SK-N-SH (cell line): ENCODE measurements at regions not wholly inside any gene's neighbourhood (a gene's known extent, or its start where the extent isn't known, plus 50 kb on each side); places are given as distances from the start of the nearest gene placed in this dataset.

Experiments
- CTCF ChIP-seq: fragments of 200-600 bp; sonication (generic); IDR thresholded peaks from 2 replicates; pipeline ENCODE4 v1.6.1; 2017; ENCODE audit warnings: antibody characterized with exemption, mild to moderate bottlenecking, moderate library complexity
- EP300 ChIP-seq, 2 experiments: IDR thresholded peaks; 2 replicates each; pipeline versions ENCODE4 v1.4.0 to v1.6.1; 2012; ENCODE audit warnings: borderline replicate concordance in 1 of 2, low read depth in 1 of 2, low read length in 1 of 2
- EZH2phosphoT487 ChIP-seq: fragments of 200-600 bp; sonication (generic); IDR thresholded peaks from 2 replicates; pipeline ENCODE4 v1.6.1; 2017; ENCODE audit warnings: low read depth, mixed run types, mild to moderate bottlenecking, antibody characterized with exemption, moderate library complexity, borderline replicate concordance
- GABPA ChIP-seq: IDR thresholded peaks from 2 replicates; pipeline ENCODE4 v1.4.0; 2012; ENCODE audit warnings: low read depth, mild to moderate bottlenecking
- MAX ChIP-seq: IDR thresholded peaks from 2 replicates; pipeline ENCODE4 v1.4.0; 2012; ENCODE audit warnings: low read depth
- POLR2AphosphoS5 ChIP-seq: IDR thresholded peaks from 2 replicates; pipeline ENCODE4 v1.6.1; 2012; ENCODE audit warnings: low read depth, low read length
- REST ChIP-seq: IDR thresholded peaks from 2 replicates; pipeline ENCODE4 v1.6.1; 2012; ENCODE audit warnings: mild to moderate bottlenecking, low read depth, low read length, moderate library complexity
- YY1 ChIP-seq: IDR thresholded peaks from 2 replicates; pipeline ENCODE4 v1.4.0; 2012; ENCODE audit warnings: low read depth, mild to moderate bottlenecking

- TF ChIP-seq YY1 = no peak
- TF ChIP-seq CTCF = no peak
- no peak for TF ChIP-seq POLR2AphosphoS5
- no peak for TF ChIP-seq MAX
- TF ChIP-seq GABPA = no peak
- no peak for TF ChIP-seq EP300 (IDR thresholded peaks at IDR 0.05; ENCODE audit: borderline replicate concordance in 1 of 2, low read depth in 1 of 2, low read length in 1 of 2)
- TF ChIP-seq REST = no peak
- no peak for TF ChIP-seq EZH2phosphoT487
Observed at GRCh38 chr2:182630207-182630606, 85.8 kb upstream of the DNAJC10 start.
